ENCODE measurements at regions not wholly inside any gene's neighbourhood (a gene's known extent, or its start where the extent isn't known, plus 50 kb on each side); places are given as distances from the start of the nearest gene placed in this dataset.

DNA sequence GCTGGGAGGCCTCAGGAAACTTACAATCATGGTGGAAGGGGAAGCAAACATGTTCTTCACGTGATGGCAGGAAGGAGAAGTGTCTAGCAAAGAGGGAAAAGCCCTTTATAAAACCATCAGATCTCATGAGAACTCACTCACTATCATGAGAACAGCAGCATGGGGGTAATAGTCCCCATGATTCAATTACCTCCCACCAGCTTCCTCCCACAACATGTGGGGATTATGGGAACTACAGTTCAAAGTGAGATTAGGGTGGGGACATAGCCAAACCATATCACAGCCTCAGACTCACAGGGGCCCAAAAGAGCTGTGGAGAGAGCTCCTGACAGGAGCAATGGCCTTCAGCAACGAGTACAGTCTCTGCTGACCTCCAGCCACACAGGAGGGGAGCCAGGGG is 151.4 kb downstream of the GXYLT1 start:
- TF ChIP-seq, protein P1, sequence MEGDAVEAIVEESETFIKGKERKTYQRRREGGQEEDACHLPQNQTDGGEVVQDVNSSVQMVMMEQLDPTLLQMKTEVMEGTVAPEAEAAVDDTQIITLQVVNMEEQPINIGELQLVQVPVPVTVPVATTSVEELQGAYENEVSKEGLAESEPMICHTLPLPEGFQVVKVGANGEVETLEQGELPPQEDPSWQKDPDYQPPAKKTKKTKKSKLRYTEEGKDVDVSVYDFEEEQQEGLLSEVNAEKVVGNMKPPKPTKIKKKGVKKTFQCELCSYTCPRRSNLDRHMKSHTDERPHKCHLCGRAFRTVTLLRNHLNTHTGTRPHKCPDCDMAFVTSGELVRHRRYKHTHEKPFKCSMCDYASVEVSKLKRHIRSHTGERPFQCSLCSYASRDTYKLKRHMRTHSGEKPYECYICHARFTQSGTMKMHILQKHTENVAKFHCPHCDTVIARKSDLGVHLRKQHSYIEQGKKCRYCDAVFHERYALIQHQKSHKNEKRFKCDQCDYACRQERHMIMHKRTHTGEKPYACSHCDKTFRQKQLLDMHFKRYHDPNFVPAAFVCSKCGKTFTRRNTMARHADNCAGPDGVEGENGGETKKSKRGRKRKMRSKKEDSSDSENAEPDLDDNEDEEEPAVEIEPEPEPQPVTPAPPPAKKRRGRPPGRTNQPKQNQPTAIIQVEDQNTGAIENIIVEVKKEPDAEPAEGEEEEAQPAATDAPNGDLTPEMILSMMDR (conservative IDR thresholded peaks at IDR 0.05; ENCODE audit: low read depth, low read length), result no peak
- no peak for TF ChIP-seq POLR2A (IDR thresholded peaks at IDR 0.05; ENCODE audit: low read depth, low read length)
- no peak for TF ChIP-seq RAD21 (IDR thresholded peaks at IDR 0.05; ENCODE audit: low read length)
- TF ChIP-seq CEBPB (IDR thresholded peaks at IDR 0.05; ENCODE audit: low read depth, low read length), result no peak
- TF ChIP-seq SMC3 (IDR thresholded peaks at IDR 0.05; ENCODE audit: low read depth, low read length), result no peak
- TF ChIP-seq RFX5 (IDR thresholded peaks at IDR 0.05; ENCODE audit: low read depth, low read length), result no peak
- no peak for TF ChIP-seq RCOR1 (IDR thresholded peaks at IDR 0.05; ENCODE audit: insufficient replicate concordance, low read length)
- no peak for TF ChIP-seq MXI1 (IDR thresholded peaks at IDR 0.05; ENCODE audit: borderline replicate concordance, low read depth, low read length)
- no peak for TF ChIP-seq MAZ (IDR thresholded peaks at IDR 0.05; ENCODE audit: borderline replicate concordance, low read depth, low read length)
- TF ChIP-seq CHD1 (IDR thresholded peaks at IDR 0.05; ENCODE audit: low read depth, low read length), result no peak
- no peak for TF ChIP-seq FOS (IDR thresholded peaks at IDR 0.05; ENCODE audit: low read depth, low read length)
- TF ChIP-seq, protein P2, sequence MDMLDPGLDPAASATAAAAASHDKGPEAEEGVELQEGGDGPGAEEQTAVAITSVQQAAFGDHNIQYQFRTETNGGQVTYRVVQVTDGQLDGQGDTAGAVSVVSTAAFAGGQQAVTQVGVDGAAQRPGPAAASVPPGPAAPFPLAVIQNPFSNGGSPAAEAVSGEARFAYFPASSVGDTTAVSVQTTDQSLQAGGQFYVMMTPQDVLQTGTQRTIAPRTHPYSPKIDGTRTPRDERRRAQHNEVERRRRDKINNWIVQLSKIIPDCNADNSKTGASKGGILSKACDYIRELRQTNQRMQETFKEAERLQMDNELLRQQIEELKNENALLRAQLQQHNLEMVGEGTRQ (IDR thresholded peaks at IDR 0.05; ENCODE audit: low read depth, low read length), result no peak
- TF ChIP-seq NFE2L2 (IDR thresholded peaks at IDR 0.05; ENCODE audit: low read depth, low read length), result no peak

All from IMR-90 (cell line).